GM21447 (cell line): ENCODE measurements at regions not wholly inside any gene's neighbourhood (a gene's known extent, or its start where the extent isn't known, plus 50 kb on each side); places are given as distances from the start of the nearest gene placed in this dataset.

Experiments used
- ATAC-seq: cut with Tn5 transposase; IDR thresholded peaks from one replicate; pipeline ENCODE4 v1.9.1; 2021; ENCODE audit not compliant: unreplicated experiment

DNA sequence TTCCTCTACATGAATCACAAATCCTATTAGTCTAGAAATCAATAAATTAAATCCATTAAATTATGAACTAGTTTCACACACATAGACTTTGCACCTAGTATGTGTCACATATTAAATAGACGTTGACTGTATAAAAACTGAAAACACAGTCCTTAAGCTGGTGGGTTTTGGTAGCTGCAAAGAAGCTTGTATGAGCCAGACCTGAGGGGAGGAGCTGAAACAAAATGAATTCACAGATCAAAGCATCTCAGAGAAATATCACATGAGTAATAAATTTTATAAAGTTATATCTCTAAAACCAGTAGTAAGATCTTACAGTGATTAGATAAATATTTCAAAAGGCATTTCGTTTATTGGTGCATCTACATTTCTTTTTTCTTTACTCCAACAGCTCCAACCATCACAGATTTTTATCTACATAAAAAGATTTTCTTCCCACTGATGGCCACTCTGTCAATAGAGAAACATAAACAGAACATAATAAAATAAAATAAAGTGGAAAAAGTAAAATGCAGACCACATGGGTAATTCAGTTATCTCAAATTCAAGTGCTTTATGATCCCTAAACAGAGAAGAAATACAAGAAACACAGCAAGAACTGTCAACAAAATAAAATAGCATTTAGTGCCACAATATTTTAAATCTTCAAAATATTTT, 420.0 kb upstream of the CYRIA start:
- no peak for ATAC-seq

DNA sequence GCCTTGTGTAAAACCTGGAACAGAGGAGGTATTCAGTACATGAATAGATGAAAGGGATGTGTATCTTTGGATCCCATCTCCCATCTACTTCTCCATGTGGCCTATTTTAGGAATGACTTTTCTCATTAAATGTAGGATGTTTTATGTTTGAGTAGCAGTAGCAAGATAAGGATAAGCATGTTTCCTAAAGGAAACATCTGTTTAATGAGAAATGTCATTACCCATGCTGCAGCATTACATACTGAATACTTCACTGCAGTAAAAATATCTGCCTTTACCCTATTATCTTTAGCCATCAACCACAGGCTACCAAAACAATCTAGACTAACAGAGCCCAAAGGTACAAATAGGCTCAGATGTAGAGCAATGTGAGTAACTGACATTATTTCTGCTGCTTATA, 419.2 kb upstream of the CYRIA start:
- ATAC-seq = no peak

DNA sequence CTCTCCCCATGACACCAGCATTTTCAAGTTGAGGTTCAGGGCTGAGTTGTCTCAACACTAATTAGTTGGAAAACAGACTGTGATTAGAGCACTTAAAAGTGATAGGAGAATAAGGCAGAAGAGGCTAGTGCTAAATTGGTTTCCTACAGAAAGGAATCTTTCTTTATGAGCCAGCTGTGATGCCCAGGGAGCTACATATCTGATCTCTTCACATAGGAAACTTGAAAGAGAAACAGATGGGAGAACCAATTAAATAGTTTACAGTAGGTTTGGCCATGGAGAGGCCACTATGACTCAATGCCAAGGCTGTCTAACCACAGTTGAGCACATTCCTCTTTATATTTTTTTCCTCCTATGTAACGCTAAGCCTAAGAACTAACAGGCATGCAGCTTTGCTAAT, 418.3 kb upstream of the CYRIA start:
- no peak for ATAC-seq

DNA sequence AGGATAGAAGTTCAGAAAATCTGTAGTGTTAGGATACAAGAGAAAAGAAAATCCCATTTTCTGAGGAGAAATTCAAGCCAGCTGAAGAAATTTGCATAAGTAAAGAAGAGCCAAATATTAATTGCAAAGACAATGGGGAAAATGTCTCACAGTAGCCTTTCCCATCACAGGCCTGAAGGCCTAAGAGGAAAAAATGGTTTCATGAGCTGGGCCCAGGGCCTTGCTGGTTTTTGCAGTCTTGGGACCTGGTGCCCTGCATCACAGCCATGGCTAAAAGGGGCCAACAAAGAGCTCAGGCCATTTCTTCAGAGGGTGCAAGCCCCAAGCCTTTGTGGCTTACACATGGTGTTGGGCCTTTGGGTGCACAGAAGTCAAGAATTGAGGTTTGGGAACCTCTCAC, 413.6 kb upstream of the CYRIA start:
- ATAC-seq = no peak

DNA sequence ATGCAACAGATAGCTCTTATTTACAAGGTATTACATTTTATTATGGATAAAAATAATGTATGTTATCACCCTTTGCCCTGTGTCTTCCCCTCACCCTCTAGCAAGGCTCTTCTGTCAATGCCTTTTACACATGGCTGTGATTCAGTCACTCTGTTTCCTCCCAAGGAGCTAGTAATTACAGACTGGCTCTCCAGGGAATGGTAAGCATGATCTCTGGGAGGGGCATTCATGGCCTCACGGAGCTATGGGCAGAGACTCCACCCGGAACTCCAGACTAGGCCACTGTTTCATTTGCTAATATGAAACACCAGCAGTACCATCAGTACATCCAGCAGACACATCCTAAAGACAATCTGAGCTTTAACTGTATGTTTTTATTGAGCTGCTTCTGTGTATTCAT, 410.9 kb upstream of the CYRIA start:
- no peak for ATAC-seq

DNA sequence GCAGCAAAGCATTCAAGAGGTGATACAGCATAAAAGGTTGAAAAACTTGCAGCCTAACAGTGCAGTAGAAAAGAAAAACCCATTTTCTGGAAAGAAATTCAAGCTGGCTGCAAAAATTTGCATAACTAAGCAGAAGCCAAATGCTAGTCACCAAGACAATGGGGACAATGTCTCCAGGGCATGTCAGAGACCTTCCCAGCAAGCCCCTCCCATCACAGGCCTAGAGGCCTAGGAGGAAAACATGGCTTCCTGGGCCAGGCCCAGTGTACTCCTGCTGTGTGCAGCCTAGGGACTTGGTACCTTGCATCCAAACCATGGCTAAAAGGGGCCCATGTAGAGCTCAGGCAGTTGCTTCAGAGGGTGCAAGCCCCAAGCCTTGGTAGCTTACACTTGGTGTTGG, 405.1 kb upstream of the CYRIA start:
- ATAC-seq = no peak

DNA sequence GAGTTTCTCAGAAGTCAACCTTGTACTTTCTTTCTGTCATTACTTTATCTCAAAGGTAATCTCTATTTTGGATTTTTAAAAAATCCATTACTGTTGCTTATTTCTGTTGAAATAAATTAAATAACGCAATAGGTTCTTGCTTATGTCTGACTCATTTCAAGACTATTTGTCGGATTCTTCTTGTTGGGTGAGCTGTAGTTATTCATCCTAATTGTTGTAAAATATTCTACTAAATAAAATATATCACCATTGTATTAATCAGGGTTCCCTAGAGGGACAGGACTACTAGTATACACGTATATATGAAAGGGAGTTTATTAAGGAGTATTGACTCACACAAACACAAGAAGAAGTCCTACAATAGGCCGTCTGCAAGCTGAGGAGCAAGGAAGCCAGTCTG, 403.9 kb upstream of the CYRIA start:
- ATAC-seq = no peak

DNA sequence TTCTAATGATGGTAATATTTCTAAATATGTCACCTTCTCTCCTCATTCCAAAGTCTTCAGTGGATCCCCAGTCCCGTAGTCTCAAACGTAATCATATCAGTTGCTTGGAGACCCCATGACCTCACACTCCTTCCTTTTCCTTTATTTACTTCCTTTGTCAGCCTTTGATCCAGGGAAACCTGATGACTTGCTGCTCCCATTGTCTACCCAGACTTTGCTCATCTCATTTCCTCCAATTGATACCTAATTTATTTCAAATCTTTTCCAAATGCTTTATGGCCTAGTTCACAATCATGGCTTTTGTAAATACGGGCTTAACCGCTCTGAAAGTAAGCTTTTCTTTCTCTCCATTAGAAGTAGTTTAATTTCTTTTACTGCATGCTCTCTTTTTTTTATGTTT, 402.4 kb upstream of the CYRIA start:
- no peak for ATAC-seq

DNA sequence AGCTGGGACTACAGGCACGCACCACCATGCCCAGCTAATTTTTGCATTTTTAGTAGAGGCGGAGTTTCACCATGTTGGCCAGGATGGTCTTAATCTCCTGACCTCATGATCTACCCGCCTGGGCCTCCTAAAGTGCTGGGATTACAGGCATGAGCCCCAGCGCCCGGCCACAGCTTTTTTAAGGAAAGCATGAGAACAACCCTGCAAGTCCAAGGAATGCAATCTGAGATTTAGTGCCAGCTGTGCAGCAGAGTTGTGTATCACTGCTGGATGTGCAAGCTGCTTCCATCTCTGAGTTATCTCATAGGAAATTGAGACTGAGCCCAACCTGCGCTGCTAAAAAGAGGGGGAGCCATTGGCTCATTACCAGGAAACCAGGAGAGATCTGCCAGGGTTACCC, 399.9 kb upstream of the CYRIA start:
- no peak for ATAC-seq

DNA sequence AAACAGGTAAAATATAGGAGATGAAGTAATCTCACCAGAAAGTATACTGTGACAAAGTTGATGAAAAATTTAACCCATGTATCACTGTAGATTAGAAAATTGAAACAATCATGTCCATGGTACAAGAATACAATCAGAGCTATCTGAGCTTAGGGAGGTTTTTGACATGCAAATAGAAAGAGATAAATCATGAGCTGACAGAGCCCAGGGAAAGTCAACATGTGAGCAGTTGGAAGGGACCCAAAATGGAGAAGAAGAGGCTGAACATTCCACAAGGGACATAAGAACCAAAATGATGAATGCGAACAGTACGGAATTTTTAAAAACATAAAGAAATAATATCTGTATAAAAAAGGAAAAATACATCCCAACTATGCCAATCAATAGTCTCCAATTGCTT, 395.4 kb upstream of the CYRIA start:
- ATAC-seq = no peak

DNA sequence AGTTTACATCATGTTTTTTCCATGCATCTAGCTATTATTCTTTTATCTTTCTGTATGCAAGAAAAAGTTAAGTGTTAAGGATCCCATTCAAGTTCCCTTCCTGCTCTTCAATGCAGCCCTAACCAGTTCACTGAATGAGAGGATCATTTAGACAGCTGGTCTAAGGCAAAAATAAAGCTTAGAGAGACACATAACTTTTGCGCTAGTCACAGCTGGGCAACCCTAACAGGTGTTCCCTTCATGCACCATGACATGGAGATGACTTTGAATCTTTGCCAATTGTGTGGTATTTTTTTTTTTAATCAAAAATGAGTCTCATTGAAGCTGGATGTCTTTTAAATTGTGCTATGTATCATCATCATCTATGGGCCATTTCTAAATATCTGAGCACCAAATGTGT, 393.8 kb upstream of the CYRIA start:
- ATAC-seq = no peak

DNA sequence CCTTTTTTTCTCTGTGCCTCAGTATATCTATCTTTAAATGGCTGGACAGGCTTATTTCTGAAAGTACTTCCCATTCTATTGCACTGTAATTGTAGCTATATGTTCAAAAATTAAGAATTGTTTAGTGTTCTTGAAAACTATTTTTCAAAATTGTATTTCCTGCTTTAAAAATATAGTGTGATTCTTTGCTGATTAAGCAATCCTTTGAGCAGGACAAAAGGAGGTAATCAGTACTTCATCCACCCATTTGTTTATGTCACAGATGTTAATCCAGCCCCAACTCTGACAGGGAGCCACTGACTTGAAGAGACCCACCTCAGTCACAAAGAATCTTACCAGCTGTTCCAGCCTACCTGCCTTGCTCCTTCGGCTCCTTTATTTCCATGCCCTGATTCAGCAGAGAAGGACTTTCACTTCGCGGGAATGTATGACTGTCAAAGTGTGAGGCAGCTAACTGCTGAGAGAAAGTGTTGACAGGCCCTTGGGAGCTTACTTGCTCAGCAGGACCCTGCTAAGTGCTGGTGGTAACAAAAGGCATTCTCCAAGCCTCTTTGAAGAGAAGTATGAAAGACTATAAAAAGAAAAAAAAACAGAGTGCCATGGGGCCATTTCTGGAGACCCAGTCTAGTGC, 393.3 kb upstream of the CYRIA start:
- no peak for ATAC-seq

DNA sequence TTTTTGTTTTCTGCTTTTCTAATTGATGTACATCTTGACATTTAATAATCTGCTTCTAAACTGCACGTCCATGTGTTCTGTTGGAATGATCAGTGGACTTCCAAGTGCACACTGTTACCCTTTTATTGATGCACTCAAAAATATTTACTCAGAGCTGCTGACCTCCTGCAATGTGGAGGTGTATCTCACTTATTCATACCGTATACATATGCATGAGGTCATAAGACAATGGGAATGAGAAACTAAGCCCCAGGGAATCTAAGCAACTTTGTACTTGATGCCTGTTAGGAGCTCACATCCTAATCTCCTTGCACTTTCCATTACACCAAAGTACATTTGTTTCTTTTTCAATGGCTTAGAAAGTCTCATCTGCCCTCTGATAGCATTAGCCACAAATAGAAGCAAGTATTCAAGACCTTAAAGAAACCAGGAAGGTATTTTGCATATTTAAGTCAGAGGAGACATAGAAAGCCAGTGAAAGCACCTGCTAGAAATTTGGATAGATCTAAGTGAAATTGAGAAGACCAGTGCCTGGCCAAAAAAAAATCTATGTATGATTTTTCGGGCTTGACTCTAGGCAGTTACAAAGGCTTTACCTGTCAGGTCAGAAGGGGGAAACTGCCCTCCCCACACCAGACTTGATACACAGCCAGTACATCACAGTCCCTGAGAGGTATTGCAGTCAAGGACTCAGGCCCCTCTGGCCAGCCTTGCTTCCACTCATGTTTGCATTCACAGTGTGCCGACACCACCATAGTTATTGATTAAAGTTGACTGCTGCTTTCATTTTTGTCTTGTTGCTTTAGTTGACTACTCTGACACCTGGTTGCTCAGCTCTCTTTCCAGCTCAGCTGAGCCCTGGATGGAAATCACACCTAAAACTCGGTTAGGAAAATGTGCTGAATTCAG, 391.7 kb upstream of the CYRIA start:
- ATAC-seq = no peak

DNA sequence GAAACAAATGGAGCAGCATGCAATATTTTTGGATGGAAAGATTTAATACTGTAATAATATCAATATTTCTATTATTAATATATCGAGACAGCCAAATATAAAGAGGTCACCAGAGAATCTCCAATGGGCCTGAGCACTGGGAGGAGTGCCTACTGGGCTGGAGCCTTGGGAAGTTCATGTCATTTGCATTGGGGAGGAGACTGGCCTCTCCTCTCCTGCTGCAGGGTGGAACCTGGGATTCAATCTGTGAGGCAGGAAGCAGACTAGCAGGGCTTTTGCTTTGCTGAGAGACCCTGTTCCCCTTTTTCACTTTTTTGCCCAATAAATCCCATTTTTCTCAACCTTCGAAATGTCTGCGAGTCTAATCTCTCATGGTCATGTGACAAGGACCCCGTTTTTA, 390.6 kb upstream of the CYRIA start:
- ATAC-seq = no peak

DNA sequence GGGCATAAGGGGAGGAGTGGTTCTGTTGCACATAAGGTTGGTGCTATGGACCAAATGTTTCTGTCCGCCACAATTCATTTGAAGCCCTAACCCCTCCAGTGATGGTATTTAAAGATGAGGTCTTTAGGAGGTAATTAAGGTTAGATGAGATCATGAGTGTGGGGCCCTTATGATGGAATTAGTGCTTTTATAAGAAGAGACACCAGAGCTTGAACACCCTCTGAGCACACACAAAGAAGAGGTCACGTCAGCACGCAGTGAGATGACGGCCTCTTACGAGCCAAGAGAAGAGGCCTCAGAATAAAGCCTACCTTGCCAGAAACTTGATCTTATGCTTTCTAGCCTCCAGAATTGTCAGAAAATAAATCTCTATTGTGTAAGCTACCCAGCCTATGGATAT, 386.4 kb upstream of the CYRIA start:
- no peak for ATAC-seq

DNA sequence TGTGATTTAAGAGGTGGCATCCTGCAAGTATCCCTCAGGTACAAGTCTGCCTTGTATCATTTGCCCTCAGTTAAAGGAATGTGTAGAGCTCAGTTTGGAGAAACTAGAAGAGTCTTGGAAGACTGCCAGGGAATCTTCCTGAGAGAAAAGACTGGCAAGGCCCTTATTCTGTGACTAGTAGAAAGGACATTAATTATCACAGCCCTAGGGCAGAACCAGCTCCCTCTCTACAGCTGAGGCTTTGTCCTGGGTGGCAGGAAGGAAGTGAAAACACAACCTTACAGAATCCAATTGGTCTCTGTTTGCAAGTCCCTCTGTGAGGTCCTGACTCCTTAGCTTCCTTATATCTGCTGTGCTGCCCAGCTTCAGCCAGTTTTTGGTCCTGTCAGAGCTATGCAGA, 385.9 kb upstream of the CYRIA start:
- ATAC-seq = no peak

DNA sequence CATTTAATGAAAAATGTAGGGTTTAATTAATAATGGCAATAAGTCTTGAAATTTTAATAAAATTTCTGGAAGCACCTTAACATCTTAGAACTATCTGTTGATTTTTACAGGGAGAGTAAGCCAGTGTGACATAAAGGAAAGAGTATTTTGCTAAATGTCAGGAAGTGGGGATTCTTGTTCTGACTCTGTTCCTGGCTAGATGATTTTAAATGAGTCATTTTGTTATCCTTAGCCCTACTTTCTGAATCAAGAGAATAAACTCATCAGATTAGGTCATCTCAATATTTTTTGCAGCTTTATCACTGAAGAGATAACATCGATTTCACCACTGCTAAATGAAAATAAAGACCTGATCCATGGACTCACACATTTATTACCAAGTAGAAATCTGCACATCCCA, 377.5 kb upstream of the CYRIA start:
- no peak for ATAC-seq

DNA sequence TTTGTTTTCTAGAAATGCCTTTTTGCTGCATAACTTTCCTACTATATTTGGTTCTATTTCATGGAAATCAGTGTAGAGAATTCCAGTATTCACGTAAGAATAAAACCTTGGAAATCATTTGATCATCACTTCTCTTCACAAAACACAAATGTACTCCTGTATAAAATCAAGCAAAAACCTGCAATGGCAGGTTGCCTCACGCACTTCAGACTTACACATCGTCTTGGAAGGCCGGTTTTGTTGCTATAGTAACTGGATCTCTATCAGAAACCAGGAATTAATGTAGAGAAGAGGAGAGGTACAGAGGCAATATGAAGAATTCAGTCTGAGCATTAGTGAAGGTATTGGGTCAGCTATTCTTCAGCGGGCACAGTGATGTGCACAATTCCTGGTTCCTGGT, 370.7 kb upstream of the CYRIA start:
- ATAC-seq = no peak

DNA sequence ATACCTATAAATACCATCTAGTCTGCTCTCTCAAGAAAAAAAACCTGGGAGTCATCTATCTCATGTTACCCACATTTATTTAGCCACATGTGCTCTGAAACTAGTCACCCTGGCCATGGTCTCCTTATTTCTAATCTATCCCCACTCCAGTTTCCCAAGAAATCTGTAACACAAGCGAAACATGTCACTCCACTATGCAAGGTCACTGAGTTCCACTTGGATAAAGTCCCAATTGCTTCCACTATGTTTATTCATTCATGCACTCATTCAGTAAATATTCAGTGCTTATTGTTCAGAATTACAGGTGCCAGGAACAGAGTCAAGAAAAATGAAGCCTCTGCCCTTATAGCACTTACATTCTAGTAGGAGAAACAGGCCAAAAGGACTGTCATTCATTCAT, 369.4 kb upstream of the CYRIA start:
- no peak for ATAC-seq

DNA sequence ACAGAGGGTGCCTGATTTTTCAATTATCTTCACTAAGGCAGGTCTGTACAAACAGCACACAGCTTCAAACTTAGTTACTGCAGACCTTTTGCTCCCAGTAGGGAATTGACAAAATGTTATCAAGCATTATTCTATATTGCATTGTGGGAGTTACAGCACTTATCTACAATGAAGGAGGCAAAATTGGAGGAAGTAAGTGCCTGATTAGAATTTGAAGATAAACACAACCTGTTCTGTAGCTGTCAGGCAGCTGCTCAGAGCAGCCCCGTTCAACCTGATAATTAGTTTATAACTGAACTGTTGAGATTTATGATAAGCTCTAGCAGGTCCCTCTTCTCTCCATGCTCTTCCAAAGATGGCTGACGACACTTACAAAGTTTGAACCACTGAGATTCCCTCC, 364.4 kb upstream of the CYRIA start:
- no peak for ATAC-seq

DNA sequence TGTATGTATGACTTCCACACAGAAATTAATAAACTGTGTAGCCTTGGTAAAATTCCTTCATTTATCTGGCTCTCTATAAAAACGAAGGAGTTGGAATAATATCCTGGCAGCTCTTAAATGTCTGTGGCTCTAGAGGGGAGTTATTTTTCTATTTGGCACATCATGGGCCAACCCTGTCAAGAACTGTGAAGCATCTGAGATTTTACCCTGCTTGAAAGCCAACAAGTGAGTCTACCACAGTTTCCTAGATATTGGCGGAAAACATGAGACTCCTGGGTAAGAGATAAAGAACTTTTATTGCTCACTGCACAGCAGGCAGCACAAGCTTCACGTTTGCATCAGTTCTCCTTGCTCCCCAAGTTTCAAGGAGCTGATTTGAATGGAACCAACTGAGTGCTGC, 346.7 kb upstream of the CYRIA start:
- ATAC-seq = no peak

DNA sequence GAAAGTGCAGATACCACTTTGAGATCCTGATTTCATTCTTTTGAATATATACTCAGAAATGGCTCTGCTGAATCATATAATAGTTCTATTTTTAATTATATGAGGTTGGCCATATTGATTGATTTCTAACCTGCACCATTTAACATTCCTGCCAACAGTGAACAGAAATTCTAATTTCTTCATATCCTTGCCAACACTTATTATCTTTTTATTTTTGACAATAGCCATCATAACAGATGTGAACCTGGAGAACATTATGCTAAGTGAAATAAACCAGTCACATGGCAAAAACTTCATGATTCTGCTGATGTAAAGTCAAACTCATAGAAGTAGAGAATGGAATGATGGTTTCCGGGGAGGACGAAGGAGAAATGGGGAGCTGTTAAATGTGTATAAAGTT, 344.5 kb upstream of the CYRIA start:
- no peak for ATAC-seq

DNA sequence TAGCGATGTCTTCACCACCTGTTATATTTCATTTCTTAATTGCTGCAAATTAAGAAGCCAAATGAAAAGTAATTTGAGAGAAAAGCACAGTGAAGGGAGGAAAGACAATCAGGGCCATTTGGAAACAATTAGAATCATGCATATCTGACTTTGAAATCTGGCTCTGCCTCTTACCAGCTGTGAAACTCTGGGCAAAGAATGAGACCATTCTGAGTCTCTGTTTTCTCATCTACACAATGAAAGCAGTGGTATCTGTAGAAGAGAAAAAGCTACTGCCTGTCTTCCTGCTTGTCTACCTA, 334.5 kb upstream of the CYRIA start:
- no peak for ATAC-seq
